GM12872 (cell line): ENCODE measurements at regions not wholly inside any gene's neighbourhood (a gene's known extent, or its start where the extent isn't known, plus 50 kb on each side); places are given as distances from the start of the nearest gene placed in this dataset.

Source experiments
- TF ChIP-seq, protein P1 (sequence below): IDR thresholded peaks from 3 replicates; pipeline ENCODE4 v1.5.1; 2011; ENCODE audit warnings: low read depth, mild to moderate bottlenecking, low read length, moderate library complexity; ENCODE audit not compliant: insufficient read depth

DNA sequence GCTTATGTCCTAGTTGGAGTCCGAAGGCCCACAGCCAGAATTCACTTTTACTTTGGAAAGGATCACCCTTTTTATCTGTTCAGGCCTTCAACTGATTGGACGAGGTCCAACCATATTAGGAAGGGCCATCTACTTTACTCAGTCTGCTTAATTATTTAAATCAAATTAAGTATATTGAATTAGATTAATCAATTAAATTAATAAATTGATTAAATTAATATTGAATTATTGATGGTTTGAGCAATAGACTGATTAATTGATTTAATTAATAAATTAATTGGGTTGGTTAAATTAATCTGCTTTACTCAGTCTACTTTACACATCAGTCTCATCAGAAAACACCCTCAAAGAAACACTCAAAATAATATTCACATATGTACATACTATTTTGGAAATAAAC lies 816.9 kb upstream of the POT1 start:
- TF ChIP-seq, protein P1, sequence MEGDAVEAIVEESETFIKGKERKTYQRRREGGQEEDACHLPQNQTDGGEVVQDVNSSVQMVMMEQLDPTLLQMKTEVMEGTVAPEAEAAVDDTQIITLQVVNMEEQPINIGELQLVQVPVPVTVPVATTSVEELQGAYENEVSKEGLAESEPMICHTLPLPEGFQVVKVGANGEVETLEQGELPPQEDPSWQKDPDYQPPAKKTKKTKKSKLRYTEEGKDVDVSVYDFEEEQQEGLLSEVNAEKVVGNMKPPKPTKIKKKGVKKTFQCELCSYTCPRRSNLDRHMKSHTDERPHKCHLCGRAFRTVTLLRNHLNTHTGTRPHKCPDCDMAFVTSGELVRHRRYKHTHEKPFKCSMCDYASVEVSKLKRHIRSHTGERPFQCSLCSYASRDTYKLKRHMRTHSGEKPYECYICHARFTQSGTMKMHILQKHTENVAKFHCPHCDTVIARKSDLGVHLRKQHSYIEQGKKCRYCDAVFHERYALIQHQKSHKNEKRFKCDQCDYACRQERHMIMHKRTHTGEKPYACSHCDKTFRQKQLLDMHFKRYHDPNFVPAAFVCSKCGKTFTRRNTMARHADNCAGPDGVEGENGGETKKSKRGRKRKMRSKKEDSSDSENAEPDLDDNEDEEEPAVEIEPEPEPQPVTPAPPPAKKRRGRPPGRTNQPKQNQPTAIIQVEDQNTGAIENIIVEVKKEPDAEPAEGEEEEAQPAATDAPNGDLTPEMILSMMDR = no peak

DNA sequence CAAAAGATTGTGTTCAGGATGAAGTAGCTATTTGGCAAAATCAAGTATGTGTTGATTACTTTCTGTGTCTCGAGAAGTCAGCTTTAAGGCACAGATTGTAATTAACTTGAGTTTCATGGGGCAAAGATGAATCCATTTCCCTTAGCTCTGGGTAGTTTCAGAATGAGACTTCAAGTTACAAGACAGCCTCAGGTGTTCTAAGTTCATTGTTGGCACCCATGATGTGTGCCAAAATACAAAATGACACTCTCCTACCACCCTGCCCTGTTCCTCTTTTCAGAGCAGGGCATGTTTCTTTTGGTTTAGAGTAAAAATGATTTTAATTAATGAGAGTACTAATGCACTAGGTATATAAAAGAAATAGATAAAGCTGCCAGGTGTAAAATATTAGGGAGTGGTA lies 797.6 kb upstream of the POT1 start:
- TF ChIP-seq, protein P1 = no peak

DNA sequence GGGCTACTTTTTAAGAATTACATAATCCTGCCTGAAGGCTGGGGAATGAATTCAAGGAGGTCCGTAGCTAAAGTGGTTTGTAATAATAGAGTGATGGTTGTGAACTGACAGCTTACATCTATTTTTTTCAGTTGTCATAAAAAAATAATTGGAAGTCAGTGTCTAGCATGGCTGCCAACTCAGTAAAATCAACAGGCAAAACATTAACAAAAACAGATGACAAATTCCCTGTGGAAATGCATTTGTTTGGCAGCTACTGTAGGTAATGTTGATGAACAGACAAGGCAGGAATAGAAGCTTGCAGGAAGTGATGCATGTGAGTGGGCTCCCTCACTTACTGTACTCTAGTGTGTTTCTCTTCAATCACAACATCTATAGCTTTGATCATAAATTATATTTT lies 766.0 kb upstream of the POT1 start:
- TF ChIP-seq, protein P1 = no peak

DNA sequence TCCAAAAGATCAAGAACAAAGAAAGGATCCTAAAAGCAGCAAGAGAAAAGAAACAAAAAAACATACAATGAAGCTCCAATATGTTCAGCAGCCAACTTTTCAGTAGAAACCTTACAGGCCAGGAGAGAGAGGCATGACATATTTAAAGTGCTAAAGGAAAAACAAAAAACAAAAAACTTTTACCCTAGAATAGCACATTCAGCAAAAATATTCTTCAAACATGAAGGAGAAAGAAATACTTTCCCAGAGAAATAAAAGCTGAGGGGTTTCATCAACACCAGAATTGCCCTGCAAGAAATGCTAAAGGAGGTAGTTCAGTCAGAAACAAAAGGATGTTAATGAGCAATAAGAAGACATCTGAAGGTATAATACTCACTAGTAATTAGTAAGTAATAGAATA lies 753.5 kb upstream of the POT1 start:
- TF ChIP-seq, protein P1 = no peak

DNA sequence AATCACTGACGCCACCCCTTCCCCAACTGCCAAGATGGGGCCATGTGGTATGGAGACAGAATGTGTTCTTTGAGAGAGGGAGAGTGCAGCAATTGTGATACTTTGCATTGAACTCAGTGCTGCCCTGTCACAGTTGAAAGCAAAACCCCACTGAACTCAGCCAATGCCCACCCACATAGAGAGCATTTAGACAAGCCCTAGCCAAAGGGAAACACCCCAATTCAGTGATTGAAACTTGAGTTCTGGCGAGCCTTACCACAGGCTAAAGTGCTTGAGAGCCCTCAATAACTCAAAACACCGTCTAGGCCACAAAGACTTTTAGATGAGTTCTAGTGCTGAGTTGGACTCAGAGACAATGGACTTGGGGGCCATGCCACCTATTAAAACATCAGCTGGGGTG lies 751.9 kb upstream of the POT1 start:
- TF ChIP-seq, protein P1 = no peak

DNA sequence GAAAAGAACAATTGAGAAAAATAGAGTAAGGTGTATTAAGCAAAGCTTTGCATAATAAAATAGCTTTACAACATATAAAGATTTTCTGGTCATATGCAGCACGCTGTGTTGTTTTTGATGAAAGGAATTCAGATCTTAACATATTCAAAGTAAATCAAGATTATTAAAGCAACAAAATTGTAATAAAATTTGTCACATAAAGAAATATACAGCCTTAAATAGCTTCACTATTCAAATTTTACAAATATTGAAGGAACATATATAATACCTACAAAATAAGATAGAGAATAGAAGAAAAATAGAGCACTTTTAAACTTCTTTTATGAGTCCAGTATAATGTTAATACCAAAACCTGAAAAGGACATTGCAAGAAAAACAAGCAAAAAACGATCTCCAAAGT lies 749.1 kb upstream of the POT1 start:
- TF ChIP-seq, protein P1 = no peak

DNA sequence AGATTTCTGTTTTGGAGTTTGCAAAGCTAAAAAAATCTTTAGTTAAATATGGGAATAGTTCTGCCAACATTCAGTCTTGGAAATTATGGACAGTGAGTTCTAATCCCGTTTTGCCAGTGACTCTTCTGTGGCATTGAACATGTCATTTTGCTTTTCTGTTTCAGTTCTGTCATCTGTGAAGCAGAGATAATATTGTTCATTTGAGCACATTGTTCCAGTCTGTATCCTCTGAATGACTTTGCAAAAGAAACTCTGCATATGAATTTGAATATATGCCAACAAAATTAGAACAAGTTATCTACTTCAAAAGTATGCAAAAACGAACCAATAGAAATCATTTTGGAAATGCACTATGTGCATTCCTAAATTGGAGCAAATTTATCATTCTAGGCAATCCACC lies 746.0 kb upstream of the POT1 start:
- TF ChIP-seq, protein P1 = no peak

DNA sequence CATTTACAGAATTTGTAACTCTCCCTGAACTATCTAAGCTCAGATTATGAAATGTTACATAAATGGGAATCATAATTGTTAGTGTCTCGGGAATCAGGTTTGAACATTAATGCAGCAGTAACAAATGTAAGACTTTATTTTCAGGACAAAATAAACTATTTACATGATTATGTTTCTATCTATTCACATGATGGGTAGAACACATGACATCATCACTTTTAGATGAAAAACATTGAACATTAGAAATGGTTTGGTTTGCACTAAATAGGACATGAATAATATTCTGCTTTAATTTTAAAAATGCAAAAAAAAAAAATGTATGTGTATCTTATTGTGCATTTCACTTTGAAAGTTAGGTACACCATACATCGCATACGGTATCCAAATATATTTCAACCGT lies 745.5 kb upstream of the POT1 start:
- TF ChIP-seq, protein P1 = no peak
